IPS DF 6.9 (cell line): ENCODE measurements at regions not wholly inside any gene's neighbourhood (a gene's known extent, or its start where the extent isn't known, plus 50 kb on each side); places are given as distances from the start of the nearest gene placed in this dataset.

Source experiments
- DNase-seq: peaks from one replicate; pipeline ENCODE4 v3.0.0-alpha.2; 2013; ENCODE audit warnings: low read depth, low spot score
- H3K27ac ChIP-seq: one replicate; pipeline ENCODE4 v1.5.1; 2013; ENCODE audit warnings: low read length, control low read depth
- H3K27me3 ChIP-seq: 2 replicates; pipeline ENCODE4 v1.6.1; 2013; ENCODE audit warnings: mild to moderate bottlenecking, low read length; ENCODE audit not compliant: control insufficient read depth, insufficient read depth
- H3K36me3 ChIP-seq: 2 replicates; pipeline ENCODE4 v1.6.1; 2013; ENCODE audit warnings: low read length; ENCODE audit not compliant: control insufficient read depth, insufficient read depth
- H3K4me1 ChIP-seq: 2 replicates; pipeline ENCODE4 v1.6.1; 2013; ENCODE audit warnings: low read length; ENCODE audit not compliant: control insufficient read depth, insufficient read depth
- H3K4me3 ChIP-seq: 2 replicates; pipeline ENCODE4 v1.5.1; 2013; ENCODE audit warnings: mild to moderate bottlenecking, low read length
- H3K9me3 ChIP-seq: 2 replicates; pipeline ENCODE4 v1.6.1; 2013; ENCODE audit warnings: low read length, inconsistent platforms; ENCODE audit not compliant: control insufficient read depth, insufficient read depth
- WGBS: extraction: QIAGEN DNeasy Blood & Tissue Kit; methylation state at CpG from one replicate; pipeline ENCODE4 v1.1.7; 2013; ENCODE audit warnings: mixed read lengths, missing lambda C conversion rate; ENCODE audit not compliant: insufficient read length, insufficient coverage; 5-methylcytosine and 5-hydroxymethylcytosine counted together

DNA sequence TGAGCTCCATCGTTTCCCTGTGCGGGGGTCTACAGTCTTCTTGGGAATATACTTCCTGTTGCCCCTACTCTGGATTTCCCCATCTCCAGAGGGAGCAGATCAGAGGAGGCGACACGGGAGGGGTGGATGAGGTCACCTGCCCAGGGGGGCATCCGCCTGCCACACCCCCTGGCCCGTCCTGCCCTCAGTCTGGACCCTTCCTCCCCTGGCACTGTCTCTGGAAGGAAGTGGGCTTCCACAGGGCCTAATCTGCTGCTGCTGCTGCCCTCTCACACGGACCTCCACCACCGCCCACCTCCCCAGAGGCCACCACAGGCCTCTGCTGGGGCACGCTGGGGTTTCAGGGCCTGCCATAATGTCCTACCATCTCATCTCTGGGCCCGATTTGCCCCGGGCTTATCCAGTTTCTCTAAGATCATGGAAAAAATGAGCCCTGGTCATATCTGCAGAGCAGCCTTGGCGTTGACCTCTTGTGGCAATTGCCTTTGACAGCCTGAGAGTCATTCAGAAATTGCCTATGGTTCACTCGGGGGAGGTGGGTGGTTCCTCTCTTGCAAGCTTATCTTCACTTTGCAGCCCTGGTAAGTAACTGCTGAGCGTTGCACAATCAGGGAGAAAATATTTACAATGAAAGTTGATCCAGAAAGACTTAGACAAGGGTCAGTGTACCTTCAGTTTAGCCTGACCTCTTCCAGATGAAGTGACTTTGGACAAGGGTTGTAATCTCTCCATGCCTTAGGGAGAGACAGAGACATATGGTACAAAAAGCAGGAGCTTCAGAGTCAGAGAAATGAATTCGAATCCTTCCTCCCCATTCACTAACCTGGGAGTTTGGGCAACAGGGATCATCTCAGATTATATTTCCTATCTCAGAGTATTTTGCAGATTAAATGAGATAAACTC lies 252.4 kb downstream of the TOMM20 start:
- Histone ChIP-seq H3K27ac (no peak overlapping the region), H3K4me3 (no peak overlapping the region), H3K4me1 (no peaks in the 10 kb centered on the region), H3K36me3 (no peaks in the 10 kb centered on the region), H3K9me3 (no peaks in the 10 kb centered on the region), H3K27me3 (no peaks in the 10 kb centered on the region)
- DNase-seq = no peak
- no CpG with 5 or more reads among the region's 15 CpGs for WGBS

DNA sequence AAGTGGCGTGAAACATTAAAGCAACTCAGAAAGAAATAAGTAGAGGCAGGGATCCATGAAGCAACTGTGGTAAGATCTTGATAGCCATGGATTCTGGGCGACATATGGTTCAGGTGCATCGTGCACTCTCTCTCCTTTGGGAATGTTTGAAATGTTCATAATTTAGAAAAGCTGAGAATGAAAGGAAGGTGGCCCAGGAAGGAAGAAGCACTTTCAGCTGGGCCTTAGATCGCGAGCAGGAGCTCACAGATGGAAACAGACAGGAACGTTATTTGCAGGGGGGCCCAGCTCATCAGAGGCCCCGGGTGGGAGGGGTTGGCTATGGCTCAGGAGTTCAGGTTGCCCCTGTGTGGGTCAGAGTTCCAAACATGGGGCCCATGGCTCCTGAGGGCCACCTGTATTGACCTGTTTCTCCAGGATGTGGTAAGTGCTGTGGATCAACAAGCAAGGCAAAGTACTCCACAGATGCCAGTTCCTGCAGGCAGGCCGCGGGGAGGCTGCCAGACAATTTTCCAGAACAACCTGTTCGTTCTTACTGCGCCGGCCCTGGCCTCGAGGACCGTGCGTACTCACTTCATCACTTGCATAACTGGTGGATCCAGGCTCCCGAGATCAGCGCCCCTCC lies 253.2 kb downstream of the TOMM20 start:
- no peaks in the 10 kb centered on the region for H3K9me3 ChIP-seq
- no peak overlapping the region for H3K27ac ChIP-seq
- H3K27me3 ChIP-seq = no peaks in the 10 kb centered on the region
- H3K4me1 ChIP-seq = no peaks in the 10 kb centered on the region
- H3K4me3 ChIP-seq = no peak overlapping the region
- WGBS = no CpG with 5 or more reads among the region's 17 CpGs
- H3K36me3 ChIP-seq = no peaks in the 10 kb centered on the region
- no peak for DNase-seq

DNA sequence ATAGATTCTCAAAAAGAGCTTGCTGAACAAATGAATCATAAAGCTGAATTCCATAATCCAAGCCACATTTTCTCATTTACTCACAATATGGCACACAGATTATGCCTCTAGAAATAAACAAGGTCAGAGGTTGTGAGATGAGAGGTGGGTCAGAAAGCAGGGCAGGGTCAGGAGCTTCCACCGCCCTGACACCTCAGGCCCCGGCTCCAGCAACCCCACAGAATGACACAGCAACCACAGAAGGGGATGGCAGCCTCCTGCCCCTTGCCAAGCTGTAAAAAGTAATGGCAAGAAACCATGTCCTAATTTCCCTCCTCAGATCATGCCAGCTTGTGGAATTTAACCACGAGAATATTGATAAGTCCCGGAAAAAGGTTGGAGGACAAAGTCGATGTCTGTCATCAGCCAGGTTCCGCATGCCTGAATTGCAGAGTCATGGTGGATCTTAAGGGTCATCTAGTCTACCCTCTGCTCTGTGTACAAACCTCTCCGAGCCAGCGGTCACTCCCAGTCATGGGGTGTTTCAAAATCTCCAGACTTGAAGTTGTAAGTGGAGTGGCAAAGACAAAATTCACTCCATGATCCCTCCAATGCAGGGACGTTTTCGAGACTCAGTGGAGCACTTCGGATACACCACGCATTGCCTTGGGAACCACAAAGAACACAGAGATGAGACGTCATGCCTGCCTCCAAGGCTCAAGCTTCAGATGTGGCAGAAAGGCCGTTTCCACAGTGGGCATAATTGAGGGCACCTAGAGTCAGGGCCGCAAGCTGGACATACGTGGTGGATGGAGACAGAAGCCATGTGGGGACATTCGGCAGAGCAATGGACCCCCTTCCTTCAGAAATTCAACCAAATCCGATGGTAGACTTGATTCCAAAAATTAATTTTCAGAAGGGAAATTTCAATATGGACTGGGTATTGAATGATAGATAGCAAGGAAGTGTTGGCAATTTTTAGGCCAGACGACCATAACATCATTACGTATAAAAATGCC lies 254.0 kb downstream of the TOMM20 start:
- H3K4me3 ChIP-seq = no peak overlapping the region
- no peaks in the 10 kb centered on the region for H3K27me3 ChIP-seq
- no peaks in the 10 kb centered on the region for H3K36me3 ChIP-seq
- no CpG with 5 or more reads among the region's 20 CpGs for WGBS
- no peaks in the 10 kb centered on the region for H3K4me1 ChIP-seq
- H3K9me3 ChIP-seq = no peaks in the 10 kb centered on the region
- DNase-seq = no peak
- H3K27ac ChIP-seq = no peak overlapping the region

DNA sequence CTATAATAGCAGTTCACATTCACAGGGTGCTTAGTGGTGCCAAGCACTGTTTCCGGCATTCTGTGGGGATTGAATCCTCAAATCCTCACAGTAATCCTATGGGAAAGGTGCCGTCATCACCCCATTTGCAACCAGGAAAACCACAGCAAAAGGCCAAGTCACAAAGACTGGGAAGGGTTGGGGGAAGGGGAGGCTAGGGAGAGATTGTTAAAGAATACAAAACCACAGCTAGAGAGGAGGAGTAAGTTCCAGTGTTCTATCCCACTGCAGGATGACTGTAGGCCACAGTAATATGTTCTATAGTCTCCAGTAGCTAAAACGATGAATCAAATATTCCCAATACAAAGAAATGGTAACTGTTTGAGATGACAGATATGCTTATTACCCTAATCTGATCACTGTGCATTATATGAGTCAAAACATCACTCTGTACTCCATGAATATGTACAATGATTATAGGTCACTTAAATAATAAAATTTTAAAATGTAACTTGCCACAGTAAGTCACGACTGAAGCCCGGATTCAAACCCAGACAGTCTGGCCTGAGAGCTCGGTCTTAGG lies 256.8 kb downstream of the TOMM20 start:
- no peaks in the 10 kb centered on the region for H3K4me1 ChIP-seq
- H3K9me3 ChIP-seq = no peaks in the 10 kb centered on the region
- WGBS = no CpG with 5 or more reads among the region's 6 CpGs
- DNase-seq = no peak
- no peak overlapping the region for H3K4me3 ChIP-seq
- no peaks in the 10 kb centered on the region for H3K27me3 ChIP-seq
- no peaks in the 10 kb centered on the region for H3K36me3 ChIP-seq
- H3K27ac ChIP-seq = no peak overlapping the region

DNA sequence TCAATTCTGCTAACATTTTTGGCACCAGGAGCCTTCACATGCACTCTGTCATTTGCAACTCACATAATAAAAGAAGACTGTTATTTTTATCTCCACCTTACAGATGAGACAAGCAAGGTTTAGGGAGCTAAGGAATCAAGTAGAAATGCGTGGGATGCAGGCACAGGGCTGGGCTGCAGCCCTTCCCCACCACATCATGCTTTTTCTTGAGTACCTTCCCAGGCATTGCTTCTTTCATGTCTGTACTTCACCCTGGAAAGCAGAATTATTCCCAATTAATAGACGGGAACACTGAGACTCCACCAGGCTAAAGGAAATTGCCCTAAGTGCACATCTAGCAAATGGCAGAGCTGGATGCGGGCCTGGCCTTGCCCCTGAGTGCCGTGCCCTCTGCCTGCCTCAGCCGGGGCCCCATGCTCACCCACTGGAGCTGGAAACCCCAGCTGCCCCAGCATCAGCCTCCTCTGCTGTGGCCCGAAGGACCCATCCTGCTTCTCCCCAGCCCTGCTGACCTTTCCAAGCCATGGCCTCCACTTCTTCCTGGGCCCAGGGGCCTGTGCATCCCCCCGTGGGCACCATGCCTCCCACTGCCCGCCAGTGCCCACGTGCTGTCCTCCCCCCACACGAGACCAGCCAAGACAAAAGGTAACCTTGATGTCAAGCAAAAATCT lies 257.5 kb downstream of the TOMM20 start:
- Histone ChIP-seq H3K9me3 (no peaks in the 10 kb centered on the region), H3K27ac (no peak overlapping the region), H3K36me3 (no peaks in the 10 kb centered on the region), H3K4me3 (no peak overlapping the region), H3K27me3 (no peaks in the 10 kb centered on the region), H3K4me1 (no peaks in the 10 kb centered on the region)
- DNase-seq = no peak
- WGBS = no CpG with 5 or more reads among the region's 10 CpGs

DNA sequence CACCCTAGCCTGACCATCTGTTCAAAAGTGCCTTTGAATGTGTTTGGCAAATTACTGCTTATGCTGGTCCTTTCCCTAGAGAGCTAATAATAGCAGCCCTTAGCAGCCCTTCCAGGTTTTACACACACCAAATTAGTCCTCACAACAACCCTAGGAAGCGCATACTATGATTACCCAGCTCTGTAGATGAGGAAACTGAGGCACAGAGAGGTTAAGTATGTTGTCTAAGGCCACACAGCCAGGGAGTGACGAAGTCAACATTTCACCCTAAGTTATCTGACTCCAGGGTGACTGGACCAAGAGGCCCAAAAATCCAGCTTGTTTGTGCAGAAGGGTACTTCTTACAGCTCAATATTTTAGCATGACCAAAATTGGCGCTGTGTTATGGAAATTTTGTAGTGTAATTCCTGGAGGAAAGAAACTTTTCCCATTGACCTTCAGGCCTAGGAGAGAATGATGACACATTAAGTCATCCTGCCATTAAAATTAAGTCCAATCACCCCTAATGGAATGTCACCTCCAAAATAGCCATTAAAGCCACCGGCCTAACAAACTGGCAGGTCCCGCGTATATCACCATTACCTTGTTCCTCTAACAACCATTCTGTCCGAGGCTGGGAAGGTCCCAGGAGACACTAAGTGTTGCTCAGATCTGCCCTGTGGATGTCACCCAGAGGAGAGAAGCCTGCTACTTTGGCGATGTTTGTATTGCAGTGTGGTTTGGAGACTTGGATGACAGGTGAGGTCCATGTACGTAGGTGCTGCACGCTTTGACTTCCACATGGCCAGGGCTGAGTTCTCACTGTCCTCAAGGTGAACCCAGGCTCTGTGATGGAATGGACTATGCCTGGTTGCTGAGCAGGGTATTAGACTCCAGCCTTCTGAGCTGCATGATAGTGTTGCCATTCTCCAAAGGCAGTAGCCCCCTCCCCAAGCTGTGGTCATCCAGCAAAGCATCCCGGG lies 258.3 kb downstream of the TOMM20 start:
- no peaks in the 10 kb centered on the region for H3K9me3 ChIP-seq
- WGBS = no CpG with 5 or more reads among the region's 11 CpGs

DNA sequence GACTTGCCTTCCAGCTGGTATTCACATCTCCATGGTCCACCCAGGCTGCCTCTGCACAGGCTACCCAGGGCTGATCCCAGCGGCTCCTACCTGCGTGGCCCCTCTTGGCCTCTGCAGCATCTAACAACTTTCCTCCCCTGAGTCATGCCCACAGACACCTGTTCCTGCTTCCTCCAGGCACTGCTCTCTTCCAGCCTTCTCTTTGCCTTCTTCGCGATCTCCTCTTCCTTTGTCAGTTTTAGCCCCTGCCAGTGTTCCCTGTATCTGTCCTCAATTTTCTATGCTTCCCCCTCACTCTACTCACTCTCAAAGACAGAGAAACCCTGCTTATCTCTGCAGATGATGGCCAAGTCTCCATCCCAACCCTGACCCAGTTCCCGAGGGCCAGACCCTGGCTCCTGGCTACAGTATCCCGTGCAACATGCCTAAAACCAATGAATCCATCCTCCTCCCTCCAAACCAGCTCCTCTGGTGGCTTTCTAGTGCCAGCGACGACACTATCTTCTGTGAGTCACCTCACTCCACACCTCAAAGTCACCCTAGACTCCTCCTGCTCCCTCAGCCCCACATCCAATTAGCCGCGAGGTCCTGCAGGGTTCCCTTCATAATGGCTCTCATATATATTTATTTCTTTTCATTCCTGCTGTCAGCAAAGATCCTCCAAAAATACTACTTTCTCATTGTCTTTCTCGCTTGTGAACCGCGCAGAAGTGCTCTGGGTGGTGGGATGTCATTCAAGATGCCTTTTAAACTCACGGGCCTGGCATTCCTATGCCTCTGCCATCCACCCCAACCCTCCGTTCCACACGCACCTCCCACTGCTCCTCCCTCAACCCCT lies 259.2 kb downstream of the TOMM20 start:
- H3K4me1 ChIP-seq = no peaks in the 10 kb centered on the region
- no peaks in the 10 kb centered on the region for H3K27me3 ChIP-seq
- WGBS = no CpG with 5 or more reads among the region's 16 CpGs
- H3K4me3 ChIP-seq = no peak overlapping the region
- no peaks in the 10 kb centered on the region for H3K9me3 ChIP-seq
- DNase-seq = no peak
- no peaks in the 10 kb centered on the region for H3K36me3 ChIP-seq
- H3K27ac ChIP-seq = no peak overlapping the region

More for the DNA sequence above, 258.3 kb downstream of the TOMM20 start:
- no peaks in the 10 kb centered on the region for H3K4me1 ChIP-seq
- H3K27ac ChIP-seq = no peak overlapping the region
- no peaks in the 10 kb centered on the region for H3K27me3 ChIP-seq
- no peaks in the 10 kb centered on the region for H3K36me3 ChIP-seq
- H3K4me3 ChIP-seq = no peak overlapping the region
- DNase-seq = no peak

DNA sequence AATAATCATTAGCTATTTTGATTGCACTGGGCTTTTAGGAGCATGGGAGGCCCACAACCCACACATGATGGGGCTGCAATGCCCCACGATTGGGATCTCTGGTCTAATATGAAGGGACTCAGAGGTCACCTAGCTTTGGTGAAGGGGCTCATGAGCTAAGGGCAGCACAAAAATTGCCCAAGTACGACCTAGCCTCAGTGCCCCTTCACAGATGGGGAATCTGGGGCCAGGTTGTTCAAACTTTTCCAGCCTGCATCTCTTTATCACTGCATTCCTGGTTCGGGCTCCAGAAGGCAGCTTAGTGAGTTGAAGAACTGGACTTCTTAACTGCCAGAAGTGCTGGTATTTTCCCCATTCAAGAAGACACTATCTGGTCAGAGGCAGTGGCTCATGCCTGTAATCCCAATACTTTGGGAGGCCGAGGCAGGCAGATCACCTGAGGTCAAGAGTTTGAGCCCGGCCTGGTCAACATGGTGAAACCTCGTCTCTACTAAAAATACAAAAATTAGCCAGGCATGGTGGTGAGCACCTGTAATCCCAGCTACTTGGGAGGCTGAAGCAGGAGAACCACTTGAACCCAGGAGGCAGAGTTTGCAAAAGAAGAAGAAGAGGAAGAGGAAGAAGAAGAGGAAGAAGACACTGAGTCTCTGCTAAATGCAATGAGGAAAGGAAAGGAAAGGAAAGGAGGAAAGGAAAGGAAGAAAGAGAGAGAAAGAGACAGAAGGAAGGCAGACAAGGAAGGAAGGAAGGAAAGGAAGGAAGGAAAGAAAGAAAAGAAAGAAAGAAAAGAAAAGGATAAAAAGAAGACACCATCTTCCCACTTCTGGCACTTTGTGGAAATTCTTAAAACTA lies 258.5 kb upstream of the IRF2BP2 start:
- Histone ChIP-seq H3K9me3 (no peaks in the 10 kb centered on the region), H3K4me1 (no peaks in the 10 kb centered on the region), H3K36me3 (no peaks in the 10 kb centered on the region), H3K27ac (no peak overlapping the region), H3K4me3 (no peak overlapping the region), H3K27me3 (no peaks in the 10 kb centered on the region)
- no peak for DNase-seq
- WGBS = no CpG with 5 or more reads among the region's 6 CpGs
